HL-60 (cell line): ENCODE measurements at regions not wholly inside any gene's neighbourhood (a gene's known extent, or its start where the extent isn't known, plus 50 kb on each side); places are given as distances from the start of the nearest gene placed in this dataset.

Experiments used
- DNase-seq, 2 experiments: peaks; one replicate each; pipeline ENCODE4 v3.0.0-alpha.2; 2010 to 2020; ENCODE audit warnings: low read depth in 1 of 2, low spot score in 1 of 2
- H3K27ac ChIP-seq: fragments of 250-450 bp; sonication (Bioruptor Pico); replicated peaks from 2 replicates; pipeline ENCODE4 v1.5.1; 2020; ENCODE audit warnings: mild to moderate bottlenecking, moderate library complexity
- H3K27me3 ChIP-seq: fragments of 250-450 bp; sonication (Bioruptor Pico); 2 replicates; pipeline ENCODE4 v1.5.1; 2021; ENCODE audit warnings: mild to moderate bottlenecking, moderate library complexity; ENCODE audit not compliant: insufficient read depth, poor library complexity, severe bottlenecking
- H3K4me3 ChIP-seq: replicated peaks from 2 replicates; pipeline ENCODE4 v1.5.1; 2011; ENCODE audit warnings: mild to moderate bottlenecking, control low read depth, low read length; ENCODE audit not compliant: insufficient read depth
- CTCF ChIP-seq: IDR thresholded peaks from one replicate; pipeline ENCODE4 v1.5.1; 2011; ENCODE audit warnings: low read length, control low read depth, inconsistent platforms; ENCODE audit not compliant: insufficient read depth
- GABPA ChIP-seq: IDR thresholded peaks from 2 replicates; pipeline ENCODE4 v1.6.1; 2012; ENCODE audit warnings: low read depth
- POLR2AphosphoS5 ChIP-seq: IDR thresholded peaks from 2 replicates; pipeline ENCODE4 v1.6.1; 2012; ENCODE audit warnings: low read depth
- REST ChIP-seq: IDR thresholded peaks from 2 replicates; pipeline ENCODE4 v1.6.1; 2012; ENCODE audit warnings: low read depth; ENCODE audit not compliant: insufficient replicate concordance
- SPI1 ChIP-seq: IDR thresholded peaks from 2 replicates; pipeline ENCODE4 v1.6.1; 2012; ENCODE audit warnings: low read depth, mild to moderate bottlenecking, borderline replicate concordance

GRCh38 chr18:38321262-38321661 is 755.7 kb upstream of the CELF4 start:
- H3K4me3 ChIP-seq = no peak overlapping the region
- DNase-seq = no peak
- H3K27me3 ChIP-seq = no peaks in the 10 kb centered on the region
- TF ChIP-seq REST (no peak), POLR2AphosphoS5 (no peak), GABPA (no peak), CTCF (no peak), SPI1 (no peak)
- no peak overlapping the region for H3K27ac ChIP-seq

- Histone ChIP-seq H3K27ac (no peak overlapping the region), H3K4me3 (no peak overlapping the region), H3K27me3 (no peaks in the 10 kb centered on the region)
- TF ChIP-seq CTCF = no peak
- no peak for TF ChIP-seq GABPA
- no peak for TF ChIP-seq POLR2AphosphoS5
- TF ChIP-seq REST = no peak
- TF ChIP-seq SPI1 = no peak
- no peak for DNase-seq
Measured at GRCh38 chr18:38318416-38318815, 752.8 kb upstream of the CELF4 start.

GRCh38 chr18:38313831-38314230 is 748.2 kb upstream of the CELF4 start:
- no peaks in the 10 kb centered on the region for H3K27me3 ChIP-seq
- TF ChIP-seq POLR2AphosphoS5 (no peak), SPI1 (no peak), GABPA (no peak), CTCF (no peak), REST (no peak)

More at GRCh38 chr18:38313831-38314230, 748.2 kb upstream of the CELF4 start:
- Histone ChIP-seq H3K4me3 (no peak overlapping the region), H3K27ac (no peak overlapping the region)
- DNase-seq = no peak
